ENCODE measurements at regions not wholly inside any gene's neighbourhood (a gene's known extent, or its start where the extent isn't known, plus 50 kb on each side); places are given as distances from the start of the nearest gene placed in this dataset.
A peak's percentile ranks its signal among the peaks of the same experiment; 100 is the strongest.
"Not testable (repeated sequence)": the region's sequence is repeated elsewhere in the genome, so short reads cannot be mapped to it uniquely, and the experiment has no call there.

GRCh38 chr12:95358111-95359083 lies 115.6 kb upstream of the METAP2 start:
- no peaks in the 10 kb centered on the region for H3K9me3 ChIP-seq
- no peaks in the 10 kb centered on the region for H3K36me3 ChIP-seq
- no peak overlapping the region for H3K27ac ChIP-seq
- peaks cover 0 to 11% (median 0%) of the 10 kb centered on the region in 4 donors for H3K4me1 ChIP-seq
- H3K27me3 ChIP-seq, result no peaks in the 10 kb centered on the region
- TF ChIP-seq CTCF (IDR thresholded peaks at IDR 0.05) (no peak), POLR2A (IDR thresholded peaks at IDR 0.05) (no peak)
- no peak overlapping the region for H3K4me3 ChIP-seq
- no peak for DNase-seq

- TF ChIP-seq CTCF (IDR thresholded peaks at IDR 0.05), result no peak
Observed at GRCh38 chr12:95365912-95366311, 108.0 kb upstream of the METAP2 start.

GRCh38 chr12:95368931-95369330 lies 105.0 kb upstream of the METAP2 start:
- TF ChIP-seq POLR2A (IDR thresholded peaks at IDR 0.05) (no peak), CTCF (IDR thresholded peaks at IDR 0.05) (no peak)
- no peak for DNase-seq
- no peak overlapping the region for H3K27ac ChIP-seq
- H3K27me3 ChIP-seq, result no peaks in the 10 kb centered on the region
- H3K36me3 ChIP-seq, result no peaks in the 10 kb centered on the region
- H3K9me3 ChIP-seq, result no peaks in the 10 kb centered on the region
- no peak overlapping the region for H3K4me3 ChIP-seq
- H3K4me1 ChIP-seq, result no peaks in the 10 kb centered on the region

More at GRCh38 chr12:95365912-95366311, 108.0 kb upstream of the METAP2 start:
- Histone ChIP-seq H3K4me3 (no peak overlapping the region), H3K36me3 (no peaks in the 10 kb centered on the region), H3K4me1 (no peaks in the 10 kb centered on the region), H3K27me3 (no peaks in the 10 kb centered on the region), H3K9me3 (no peaks in the 10 kb centered on the region), H3K27ac (no peak overlapping the region)
- DNase-seq, result no peak

- no peak for DNase-seq
- H3K27me3 ChIP-seq, result no peaks in the 10 kb centered on the region
- no peaks in the 10 kb centered on the region for H3K9me3 ChIP-seq
- no peaks in the 10 kb centered on the region for H3K4me1 ChIP-seq
- H3K36me3 ChIP-seq, result no peaks in the 10 kb centered on the region
- no peak overlapping the region for H3K27ac ChIP-seq
- H3K4me3 ChIP-seq, result no peak overlapping the region
- TF ChIP-seq CTCF (IDR thresholded peaks at IDR 0.05) (no peak), POLR2A (IDR thresholded peaks at IDR 0.05) (no peak)
Observed at GRCh38 chr12:95371571-95371970, 102.4 kb upstream of the METAP2 start.

GRCh38 chr12:95379481-95379880 lies 94.5 kb upstream of the METAP2 start:
- not testable (repeated sequence) for H3K4me3 ChIP-seq, H3K36me3 ChIP-seq, H3K9me3 ChIP-seq, H3K27ac ChIP-seq, H3K4me1 ChIP-seq, DNase-seq, H3K27me3 ChIP-seq

GRCh38 chr12:95380334-95380733 lies 93.6 kb upstream of the METAP2 start:
- H3K36me3 ChIP-seq, H3K27me3 ChIP-seq, H3K4me3 ChIP-seq, DNase-seq, H3K9me3 ChIP-seq, H3K4me1 ChIP-seq: not testable (repeated sequence)
- H3K27ac ChIP-seq, result peak overlapping the region in 1 of 4 donors; percentile 51
